ENCODE measurements at regions not wholly inside any gene's neighbourhood (a gene's known extent, or its start where the extent isn't known, plus 50 kb on each side); places are given as distances from the start of the nearest gene placed in this dataset.

- TF ChIP-seq POLR2A (IDR thresholded peaks at IDR 0.05) (no peak), CTCF (IDR thresholded peaks at IDR 0.05) (no peak)
These were observed 98.2 kb downstream of the TAF11L14 start for GRCh38 chr5:17732351-17732923.

Measured in body of pancreas (tissue), 4 donors.